HG03045 (cell line): ENCODE measurements at regions not wholly inside any gene's neighbourhood (a gene's known extent, or its start where the extent isn't known, plus 50 kb on each side); places are given as distances from the start of the nearest gene placed in this dataset.

Experiments
- ATAC-seq: cut with Tn5 transposase; IDR thresholded peaks from one replicate; pipeline ENCODE4 v1.9.1; 2021; ENCODE audit warnings: mild to moderate bottlenecking, moderate library complexity; ENCODE audit not compliant: unreplicated experiment

- no peak for ATAC-seq
These were observed 185.4 kb upstream of the EPHA3 start for GRCh38 chr3:88921986-88922385.

GRCh38 chr3:88926221-88926620 is 181.2 kb upstream of the EPHA3 start:
- no peak for ATAC-seq

DNA sequence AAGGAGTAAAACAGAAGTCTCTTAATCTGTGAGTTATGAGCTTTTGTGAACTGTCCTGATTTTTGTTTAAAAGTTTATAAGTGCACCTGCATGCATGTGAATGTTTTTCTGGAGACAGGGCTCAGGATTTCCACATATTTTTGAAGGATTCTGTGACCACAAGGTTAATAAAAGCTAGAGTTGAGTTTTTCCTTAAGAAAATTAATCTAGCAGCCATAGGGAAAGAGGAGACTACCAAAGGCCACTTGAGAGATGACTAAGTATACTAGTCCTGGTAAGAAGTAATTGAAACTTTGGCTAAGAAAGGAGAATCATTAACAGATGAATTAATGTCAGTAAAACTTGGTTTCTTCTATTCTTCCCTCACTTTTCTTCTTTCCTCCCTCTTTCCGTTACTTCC is 176.8 kb upstream of the EPHA3 start:
- no peak for ATAC-seq

- ATAC-seq = no peak
These were observed 170.6 kb upstream of the EPHA3 start for GRCh38 chr3:88936831-88937230.

GRCh38 chr3:88940296-88940695 is 167.1 kb upstream of the EPHA3 start:
- ATAC-seq = no peak

DNA sequence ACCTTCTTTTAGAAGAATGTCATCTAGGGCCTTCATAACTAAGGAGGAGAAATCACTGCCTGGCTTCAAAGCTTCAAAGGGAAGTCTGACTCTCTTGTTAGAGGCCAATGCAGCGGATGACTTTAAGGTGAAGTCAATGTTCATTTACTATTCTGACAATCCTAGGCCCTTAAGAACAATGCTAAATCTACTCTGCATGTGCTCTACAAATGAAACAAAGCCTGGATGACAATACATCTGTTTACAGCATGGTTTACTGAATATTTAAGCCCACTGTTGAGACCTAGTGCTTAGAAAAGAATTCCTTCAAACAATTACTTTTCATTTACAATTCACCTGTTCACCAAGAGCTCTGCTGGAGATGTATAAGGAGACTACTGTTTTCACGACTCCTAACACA is 160.4 kb upstream of the EPHA3 start:
- no peak for ATAC-seq

DNA sequence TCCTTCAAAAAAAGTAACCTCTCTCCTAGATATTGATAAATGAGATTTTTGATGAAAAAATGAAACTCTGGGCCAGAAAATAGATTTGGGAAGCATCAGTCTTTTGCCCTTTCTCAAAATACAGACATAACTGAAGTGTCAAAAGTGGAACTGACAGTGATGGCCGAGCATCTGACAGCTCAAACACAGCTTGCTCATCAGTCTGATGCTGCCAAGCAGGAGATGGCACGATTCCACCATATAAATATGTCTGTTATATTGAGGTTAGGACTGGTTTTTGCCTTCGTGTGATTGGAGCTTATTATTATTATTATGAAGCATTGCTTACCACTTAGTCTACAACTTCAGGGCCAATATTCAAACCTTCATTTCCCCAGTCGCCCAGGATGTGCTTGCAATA is 152.6 kb upstream of the EPHA3 start:
- no peak for ATAC-seq

DNA sequence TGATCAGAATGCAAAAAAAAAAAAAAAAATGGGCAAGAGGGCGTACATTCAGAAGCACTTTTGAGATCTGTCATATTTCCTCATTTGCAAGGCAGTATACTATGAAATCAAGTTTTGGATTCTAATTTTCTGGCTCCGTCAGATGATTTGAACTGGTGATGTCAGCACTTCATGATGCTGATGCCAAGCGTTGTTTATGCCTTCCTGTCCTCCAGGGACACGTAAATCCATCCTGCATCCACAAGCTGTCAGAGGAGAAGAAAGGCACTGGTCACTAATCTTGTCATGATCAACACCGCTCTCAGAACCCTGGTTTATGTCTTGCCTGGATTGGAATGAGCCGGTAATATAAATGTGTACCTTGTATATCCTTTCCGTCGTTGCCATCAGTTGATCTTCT is 152.1 kb upstream of the EPHA3 start:
- no peak for ATAC-seq

DNA sequence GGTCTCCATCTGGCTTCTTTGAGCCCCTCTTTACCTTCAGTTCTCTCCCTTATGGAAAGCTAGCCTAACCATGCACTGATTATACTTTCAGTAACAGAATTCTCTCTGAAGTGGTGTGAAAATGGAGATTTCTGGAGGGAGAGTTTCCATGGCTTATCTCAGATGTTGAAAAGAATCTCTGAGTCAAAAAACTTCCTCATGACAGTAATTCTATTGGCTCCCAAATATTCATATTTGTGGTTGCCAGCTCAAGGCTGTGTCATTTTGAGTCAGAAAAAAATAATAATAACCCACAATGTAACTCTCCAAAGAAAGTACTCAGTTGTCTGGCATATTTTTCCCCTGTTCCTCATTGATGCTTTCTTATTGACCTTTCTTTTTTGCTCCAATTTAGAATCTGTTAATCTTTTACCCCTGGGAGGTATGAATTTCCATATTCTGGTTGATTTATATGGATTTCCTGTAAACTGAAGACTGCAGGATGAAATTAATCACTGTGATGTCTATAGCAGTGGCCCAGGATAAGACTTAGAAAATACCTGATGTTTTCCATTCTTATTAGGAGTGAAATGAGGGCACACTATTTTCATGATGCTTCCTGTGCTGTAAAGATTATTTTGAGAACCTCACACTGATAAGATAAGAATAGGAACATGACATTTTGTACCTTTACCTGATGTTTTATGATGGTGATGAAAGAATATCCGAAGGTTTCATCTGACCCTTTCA is 149.5 kb upstream of the EPHA3 start:
- no peak for ATAC-seq

DNA sequence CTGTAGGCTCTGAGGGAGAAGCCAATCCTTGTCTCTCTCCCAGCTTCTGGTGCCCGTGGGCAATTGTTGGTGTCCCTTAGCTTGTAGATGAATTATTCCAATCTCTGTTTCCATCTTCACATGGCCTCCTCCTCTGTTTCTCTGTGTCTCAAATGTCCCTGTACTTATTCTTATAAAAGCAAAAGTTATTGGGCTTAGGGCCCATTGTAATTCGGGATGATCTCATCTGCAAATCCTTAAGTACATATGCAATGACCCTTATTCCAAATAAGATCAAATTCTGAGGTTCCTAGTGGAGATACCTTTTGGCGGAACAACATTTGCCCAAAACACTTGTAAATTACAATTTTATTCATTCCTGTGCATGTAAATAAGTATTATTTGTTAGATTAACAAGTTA is 147.4 kb upstream of the EPHA3 start:
- ATAC-seq = no peak

DNA sequence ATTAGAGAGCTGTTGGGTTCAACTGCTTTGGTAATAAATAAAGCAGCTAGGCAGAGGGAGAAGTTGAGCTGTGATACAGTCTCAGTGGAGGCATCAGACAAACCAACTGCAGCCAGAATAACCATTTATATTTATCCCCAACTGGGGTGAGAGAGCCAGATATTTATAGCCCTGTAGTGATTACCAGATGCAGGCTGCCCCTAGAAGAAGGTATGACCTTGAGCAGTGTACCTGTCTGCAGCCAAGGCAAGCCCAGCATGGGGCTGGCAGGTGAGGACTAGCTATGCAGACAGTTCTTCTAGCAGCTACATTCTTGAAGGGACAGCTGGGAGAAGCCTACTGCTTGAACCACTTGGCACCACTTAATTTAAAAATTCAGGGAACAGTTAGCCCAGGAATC is 144.4 kb upstream of the EPHA3 start:
- no peak for ATAC-seq

DNA sequence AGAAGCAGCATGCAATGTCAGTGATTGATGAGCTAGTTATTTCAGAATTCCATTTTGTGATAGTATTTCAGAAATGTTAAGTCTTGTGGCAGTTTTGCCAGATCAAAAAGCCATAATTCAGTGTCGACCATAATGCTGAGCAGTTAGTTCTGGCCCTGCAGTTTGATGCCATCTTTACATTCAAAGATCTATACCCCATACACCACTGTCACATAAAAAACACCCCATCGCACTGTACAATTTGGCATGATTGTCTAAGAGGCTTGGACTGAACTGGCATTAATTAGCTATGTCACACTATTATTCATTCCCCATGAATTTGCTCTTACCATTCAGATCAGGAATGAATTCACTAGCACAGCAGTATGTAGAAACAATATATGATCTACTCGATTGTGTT is 127.7 kb upstream of the EPHA3 start:
- ATAC-seq = no peak

- ATAC-seq = no peak
These were observed 124.0 kb upstream of the EPHA3 start for GRCh38 chr3:88983458-88983857.

- ATAC-seq = no peak
These were observed 123.2 kb upstream of the EPHA3 start for GRCh38 chr3:88984256-88984655.

- no peak for ATAC-seq
These were observed 122.6 kb upstream of the EPHA3 start for GRCh38 chr3:88984832-88985231.

GRCh38 chr3:88985491-88985890 is 121.9 kb upstream of the EPHA3 start:
- no peak for ATAC-seq

DNA sequence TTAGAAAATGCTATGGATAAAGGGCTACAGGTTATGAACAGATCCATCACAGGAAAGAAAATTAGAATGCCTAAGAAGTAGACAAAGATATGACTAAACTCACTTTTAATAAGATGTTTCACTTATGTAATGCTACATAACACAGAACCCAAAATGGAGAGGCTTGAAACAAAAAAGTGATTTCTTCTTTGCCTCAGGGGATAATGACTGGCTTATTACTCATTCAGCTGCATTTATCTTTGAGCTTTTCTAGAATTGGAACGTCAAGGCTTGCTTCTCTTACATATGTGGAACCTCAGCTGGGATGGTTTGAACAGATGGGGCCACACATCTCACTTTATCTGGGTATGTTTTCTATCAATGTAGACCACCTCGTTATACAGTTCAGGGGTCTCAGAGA is 120.6 kb upstream of the EPHA3 start:
- no peak for ATAC-seq

- no peak for ATAC-seq
These were observed 119.6 kb upstream of the EPHA3 start for GRCh38 chr3:88987776-88988175.

DNA sequence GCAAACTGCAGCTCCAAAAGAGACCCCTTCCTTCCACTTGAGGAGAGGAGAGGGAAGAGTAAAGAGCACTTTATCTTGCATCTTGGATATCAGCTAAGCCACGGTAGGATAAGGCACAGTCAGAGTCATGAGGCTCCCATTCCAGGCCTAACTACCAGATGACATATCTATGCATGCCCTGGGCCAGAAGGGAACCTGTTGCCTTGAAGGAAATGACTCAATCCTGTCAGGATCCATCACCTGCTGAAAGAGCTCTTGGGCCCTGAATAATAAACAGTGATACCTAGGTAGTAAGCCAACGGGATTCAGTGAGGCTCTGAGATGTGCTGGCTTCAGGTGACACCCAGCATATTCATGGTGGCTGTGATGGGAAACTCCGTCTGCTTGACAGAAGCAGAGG is 118.5 kb upstream of the EPHA3 start:
- ATAC-seq = no peak

- no peak for ATAC-seq
These were observed 115.9 kb upstream of the EPHA3 start for GRCh38 chr3:88991496-88991895.

DNA sequence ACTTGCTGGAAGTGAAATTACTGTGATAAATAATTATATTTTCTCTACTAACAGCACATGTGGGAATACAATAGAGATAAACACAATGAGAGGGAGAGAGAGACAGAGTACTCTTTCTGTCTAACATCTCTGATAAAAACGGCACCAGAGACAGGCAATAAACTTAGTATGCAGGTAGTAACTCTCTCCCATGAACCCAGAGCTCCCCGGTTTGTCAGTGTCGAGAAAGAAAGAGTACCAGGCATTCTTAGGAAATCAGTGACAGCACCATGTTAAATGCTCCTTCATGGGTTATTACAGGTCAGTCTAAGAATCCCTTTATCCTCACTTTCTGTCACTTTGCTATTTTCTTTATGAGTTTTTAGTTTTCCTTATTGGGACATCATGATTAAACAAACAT is 110.7 kb upstream of the EPHA3 start:
- no peak for ATAC-seq

- no peak for ATAC-seq
These were observed 110.2 kb upstream of the EPHA3 start for GRCh38 chr3:88997260-88997659.

GRCh38 chr3:89000886-89001285 is 106.5 kb upstream of the EPHA3 start:
- no peak for ATAC-seq
